Omental fat pad (tissue), 3 donors: ENCODE measurements at regions not wholly inside any gene's neighbourhood (a gene's known extent, or its start where the extent isn't known, plus 50 kb on each side); places are given as distances from the start of the nearest gene placed in this dataset.

Experiments
- ATAC-seq: fragments of 150-250 bp; one replicate; pipeline ENCODE4 v1.9.1; 2016; ENCODE audit warnings: mild to moderate bottlenecking, moderate library complexity; ENCODE audit not compliant: low FRiP score
- DNase-seq: peaks from one replicate; pipeline ENCODE4 v3.0.0-alpha.2; 2019; ENCODE audit warnings: low spot score
- CTCF ChIP-seq, 3 donors: fragments of 450-650 bp; IDR thresholded peaks; one replicate each; pipeline ENCODE4 v1.5.1; 2016 to 2017; ENCODE audit warnings: antibody characterized with exemption in 3 of 3, mild to moderate bottlenecking in 3 of 3, moderate library complexity in 2 of 3

GRCh38 chr2:16076911-16077310 is 136.6 kb downstream of the MYCN start:
- TF ChIP-seq CTCF (IDR thresholded peaks at IDR 0.05): no peak
- ATAC-seq: no peak
- no peak for DNase-seq

- no peak for TF ChIP-seq CTCF (IDR thresholded peaks at IDR 0.05)
- DNase-seq: no peak
- no peak for ATAC-seq
These were observed 135.0 kb downstream of the MYCN start for GRCh38 chr2:16075045-16076012.

- no peak for ATAC-seq
- no peak for DNase-seq
- TF ChIP-seq CTCF (IDR thresholded peaks at IDR 0.05): no peak
These were observed 133.6 kb downstream of the MYCN start for GRCh38 chr2:16073921-16074425.

- TF ChIP-seq CTCF (IDR thresholded peaks at IDR 0.05): no peak
- DNase-seq: no peak
- ATAC-seq: no peak
These were observed 133.1 kb downstream of the MYCN start for GRCh38 chr2:16073471-16073870.

- no peak for DNase-seq
- no peak for TF ChIP-seq CTCF (IDR thresholded peaks at IDR 0.05)
- ATAC-seq: no peak
These were observed 132.4 kb downstream of the MYCN start for GRCh38 chr2:16072638-16073290.

GRCh38 chr2:16071865-16072637 is 131.7 kb downstream of the MYCN start:
- no peak for TF ChIP-seq CTCF (IDR thresholded peaks at IDR 0.05)
- ATAC-seq (no peak), DNase-seq (no peak)
